Neuronal stem cell (in vitro differentiated cells): ENCODE measurements at regions not wholly inside any gene's neighbourhood (a gene's known extent, or its start where the extent isn't known, plus 50 kb on each side); places are given as distances from the start of the nearest gene placed in this dataset.
"Not testable (repeated sequence)": the region's sequence is repeated elsewhere in the genome, so short reads cannot be mapped to it uniquely, and the experiment has no call there.

Experiments used
- DNase-seq: peaks from one replicate; pipeline ENCODE4 v3.0.0-alpha.2; 2013; ENCODE audit warnings: low spot score
- H2AFZ ChIP-seq: one replicate; pipeline ENCODE4 v1.6.1; 2013; ENCODE audit warnings: mild to moderate bottlenecking, low read length, inconsistent platforms
- H2AK5ac ChIP-seq: 2 replicates; pipeline ENCODE4 v1.6.1; 2013; ENCODE audit warnings: low read depth, mild to moderate bottlenecking, inconsistent platforms, low read length, moderate library complexity, mixed read lengths
- H2BK120ac ChIP-seq: 2 replicates; pipeline ENCODE4 v1.6.1; 2013; ENCODE audit warnings: low read depth, mild to moderate bottlenecking, inconsistent platforms, low read length, moderate library complexity, mixed read lengths
- H2BK12ac ChIP-seq: one replicate; pipeline ENCODE4 v1.6.1; 2013; ENCODE audit warnings: low read length, inconsistent platforms
- H2BK15ac ChIP-seq: 2 replicates; pipeline ENCODE4 v1.6.1; 2013; ENCODE audit warnings: mild to moderate bottlenecking, low read length, inconsistent platforms, mixed read lengths
- H2BK5ac ChIP-seq: one replicate; pipeline ENCODE4 v1.6.1; 2013; ENCODE audit warnings: inconsistent platforms, mild to moderate bottlenecking, low read length, moderate library complexity
- H3K14ac ChIP-seq: one replicate; pipeline ENCODE4 v1.6.1; 2013; ENCODE audit warnings: low read length, inconsistent platforms
- H3K18ac ChIP-seq: 2 replicates; pipeline ENCODE4 v1.6.1; 2013; ENCODE audit warnings: low read length, inconsistent platforms
- H3K23ac ChIP-seq: 2 replicates; pipeline ENCODE4 v1.6.1; 2013; ENCODE audit warnings: low read depth, mild to moderate bottlenecking, mixed read lengths, low read length, inconsistent platforms; ENCODE audit not compliant: poor library complexity
- H3K27ac ChIP-seq: replicated peaks from 3 replicates; pipeline ENCODE4 v1.5.1; 2013; ENCODE audit warnings: low read length, inconsistent platforms
- H3K27me3 ChIP-seq, 3 experiments: 2 replicates each; pipeline ENCODE4 v1.6.1; 2013; ENCODE audit warnings: low read length in 3 of 3, mild to moderate bottlenecking in 2 of 3, inconsistent platforms in 1 of 3, low read depth in 1 of 3, mixed read lengths in 1 of 3, moderate library complexity in 1 of 3; ENCODE audit not compliant: control insufficient read depth in 3 of 3, insufficient read depth in 3 of 3
- H3K36me3 ChIP-seq, 2 donors: replicated peaks in 1 of 2; 2 replicates each; pipeline ENCODE4 v1.6.1; 2013; ENCODE audit warnings: low read length in 2 of 2; ENCODE audit not compliant: control insufficient read depth in 2 of 2, insufficient read depth in 2 of 2
- H3K4ac ChIP-seq: 2 replicates; pipeline ENCODE4 v1.6.1; 2013; ENCODE audit warnings: inconsistent platforms, mild to moderate bottlenecking, low read length, moderate library complexity
- H3K4me1 ChIP-seq, 2 donors: 1 replicate in 1 of 2; 2 replicates in 1 of 2; pipeline ENCODE4 v1.6.1; 2013; ENCODE audit warnings: low read length in 2 of 2, low read depth in 1 of 2; ENCODE audit not compliant: control insufficient read depth in 2 of 2, insufficient read depth in 1 of 2
- H3K4me2 ChIP-seq: one replicate; pipeline ENCODE4 v1.6.1; 2013; ENCODE audit warnings: mild to moderate bottlenecking, low read length, inconsistent platforms; ENCODE audit not compliant: insufficient read depth, poor library complexity, severe bottlenecking
- H3K4me3 ChIP-seq, 2 donors: 2 replicates each; pipeline ENCODE4 v1.5.1; 2013; ENCODE audit warnings: low read length in 2 of 2, mild to moderate bottlenecking in 2 of 2, inconsistent platforms in 1 of 2, moderate library complexity in 1 of 2
- H3K79me1 ChIP-seq: one replicate; pipeline ENCODE4 v1.6.1; 2013; ENCODE audit warnings: low read depth, mild to moderate bottlenecking, inconsistent platforms, low read length, moderate library complexity
- H3K9ac ChIP-seq: one replicate; pipeline ENCODE4 v1.6.1; 2013; ENCODE audit warnings: mild to moderate bottlenecking, low read depth, low read length, inconsistent platforms; ENCODE audit not compliant: poor library complexity
- H3K9me3 ChIP-seq, 2 donors: replicated peaks in 1 of 2; 2 replicates each; pipeline versions ENCODE3 to v1.6.1; 2013; ENCODE audit warnings: low read length in 2 of 2, mild to moderate bottlenecking in 2 of 2, inconsistent platforms in 1 of 2, low read depth in 1 of 2, mixed read lengths in 1 of 2, moderate library complexity in 1 of 2; ENCODE audit not compliant: control insufficient read depth in 2 of 2, insufficient read depth in 1 of 2
- H4K8ac ChIP-seq: one replicate; pipeline ENCODE4 v1.6.1; 2013; ENCODE audit warnings: low read depth, mild to moderate bottlenecking, inconsistent platforms, low read length, moderate library complexity
- H4K91ac ChIP-seq: one replicate; pipeline ENCODE4 v1.6.1; 2013; ENCODE audit warnings: low read length, low read depth, mild to moderate bottlenecking, inconsistent platforms; ENCODE audit not compliant: poor library complexity
- WGBS, 2 donors: extraction: QIAGEN DNeasy Blood & Tissue Kit; methylation state at CpG; one replicate each; pipeline ENCODE4 v1.1.7; 2013; ENCODE audit warnings: missing lambda C conversion rate in 2 of 2, mixed read lengths in 1 of 2; ENCODE audit not compliant: insufficient read length in 2 of 2, insufficient replicate concordance in 1 of 2; ENCODE audit errors: extremely low coverage in 2 of 2; 5-methylcytosine and 5-hydroxymethylcytosine counted together

DNA sequence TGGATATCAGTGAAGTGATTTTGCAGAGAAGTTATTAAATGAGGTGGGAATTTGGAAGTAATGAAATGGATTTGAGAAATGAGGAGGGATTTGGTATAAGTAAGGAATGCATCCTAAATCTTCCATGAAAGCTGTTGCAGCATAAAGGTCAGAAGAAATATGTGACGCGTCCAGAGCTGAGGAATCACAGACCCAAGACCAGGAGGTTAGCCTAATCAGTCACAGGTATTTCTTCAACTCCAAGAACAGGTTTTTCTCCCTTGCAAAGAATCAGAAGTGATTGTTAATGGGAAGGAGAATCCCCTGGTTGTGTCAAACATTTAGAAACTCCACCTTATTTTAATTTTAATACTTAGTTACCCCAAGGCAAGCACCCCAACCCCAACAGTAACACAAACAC is 253.2 kb downstream of the MEX3B start:
- no peak overlapping the region for H3K14ac ChIP-seq
- no peaks in the 10 kb centered on the region for H3K36me3 ChIP-seq
- no peak overlapping the region for H2BK15ac ChIP-seq
- H3K4ac ChIP-seq, result no peak overlapping the region
- no peak overlapping the region for H3K4me2 ChIP-seq
- H4K91ac ChIP-seq, result no peak overlapping the region
- no peaks in the 10 kb centered on the region for H3K79me1 ChIP-seq
- no peak for DNase-seq
- H3K4me1 ChIP-seq, result no peaks in the 10 kb centered on the region
- H3K27me3 ChIP-seq, result no peaks in the 10 kb centered on the region
- H3K18ac ChIP-seq, result no peak overlapping the region
- no peak overlapping the region for H3K23ac ChIP-seq
- no peaks in the 10 kb centered on the region for H3K9me3 ChIP-seq
- WGBS, 2 donors, result no CpG with 5 or more reads among the region's 2 CpGs
- no peak overlapping the region for H3K27ac ChIP-seq
- H3K4me3 ChIP-seq, result no peak overlapping the region
- no peak overlapping the region for H2AFZ ChIP-seq
- no peak overlapping the region for H2BK120ac ChIP-seq
- H4K8ac ChIP-seq, result no peak overlapping the region
- H3K9ac ChIP-seq, result no peak overlapping the region
- H2AK5ac ChIP-seq, result no peak overlapping the region
- no peak overlapping the region for H2BK5ac ChIP-seq
- H2BK12ac ChIP-seq, result no peak overlapping the region

- DNase-seq, H2BK15ac ChIP-seq, H3K36me3 ChIP-seq: not testable (repeated sequence)
These were observed 254.5 kb downstream of the MEX3B start for GRCh38 chr15:81791322-81791721.

GRCh38 chr15:81789403-81789802 is 256.4 kb downstream of the MEX3B start:
- H3K9me3 ChIP-seq, result no peaks in the 10 kb centered on the region
- no peak for DNase-seq
- no peak overlapping the region for H3K9ac ChIP-seq
- H4K8ac ChIP-seq, result no peak overlapping the region
- no peak overlapping the region for H3K4me3 ChIP-seq
- H3K14ac ChIP-seq, result no peak overlapping the region
- H3K18ac ChIP-seq, result no peak overlapping the region
- H3K4me2 ChIP-seq, result no peak overlapping the region
- H3K79me1 ChIP-seq, result no peaks in the 10 kb centered on the region
- no CpG with 5 or more reads among the region's 4 CpGs for WGBS, 2 donors
- H2BK5ac ChIP-seq, result no peak overlapping the region
- H3K4me1 ChIP-seq, result no peaks in the 10 kb centered on the region
- no peak overlapping the region for H2BK15ac ChIP-seq
- no peaks in the 10 kb centered on the region for H3K27me3 ChIP-seq
- no peak overlapping the region for H2AK5ac ChIP-seq
- H2BK120ac ChIP-seq, result no peak overlapping the region
- no peak overlapping the region for H3K27ac ChIP-seq
- no peak overlapping the region for H2BK12ac ChIP-seq
- no peaks in the 10 kb centered on the region for H3K36me3 ChIP-seq
- H3K4ac ChIP-seq, result no peak overlapping the region
- no peak overlapping the region for H3K23ac ChIP-seq
- H4K91ac ChIP-seq, result no peak overlapping the region
- H2AFZ ChIP-seq, result no peak overlapping the region

More at GRCh38 chr15:81791322-81791721, 254.5 kb downstream of the MEX3B start:
- H2AFZ ChIP-seq, H3K27me3 ChIP-seq, H2BK12ac ChIP-seq, H4K8ac ChIP-seq, H3K4ac ChIP-seq, H3K9ac ChIP-seq, H3K4me3 ChIP-seq, H3K18ac ChIP-seq, H3K14ac ChIP-seq, H3K9me3 ChIP-seq, H3K23ac ChIP-seq, H3K79me1 ChIP-seq, H3K4me2 ChIP-seq, H4K91ac ChIP-seq, H3K27ac ChIP-seq, H2BK120ac ChIP-seq, H2AK5ac ChIP-seq, H2BK5ac ChIP-seq, H3K4me1 ChIP-seq: not testable (repeated sequence)
- no CpG with 5 or more reads among the region's 2 CpGs for WGBS, 2 donors

DNA sequence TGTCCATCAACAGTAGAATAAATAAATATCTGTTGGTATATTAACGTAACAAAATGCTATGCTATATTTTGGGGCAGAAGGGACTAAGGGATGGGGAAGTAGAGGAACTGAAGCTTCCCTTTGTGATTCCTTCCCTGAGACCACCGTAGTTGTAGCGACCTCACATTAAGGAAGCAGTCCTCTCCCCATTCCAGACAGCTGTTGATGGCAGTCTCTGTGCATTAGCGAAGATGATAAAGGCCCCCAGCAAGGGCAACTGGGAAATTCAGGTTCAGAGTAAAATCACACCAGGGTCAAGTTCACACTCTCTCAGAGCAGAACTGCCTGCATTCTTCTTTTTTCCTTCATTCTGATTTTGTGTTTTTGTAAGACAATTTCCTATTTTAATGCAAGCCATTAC is 259.0 kb downstream of the MEX3B start:
- Histone ChIP-seq H2BK5ac (no peak overlapping the region), H4K8ac (no peak overlapping the region)

More for the DNA sequence above, 259.0 kb downstream of the MEX3B start:
- no peak overlapping the region for H3K27ac ChIP-seq
- H3K4ac ChIP-seq, result no peak overlapping the region
- H3K9me3 ChIP-seq, result no peaks in the 10 kb centered on the region
- H3K27me3 ChIP-seq, result no peaks in the 10 kb centered on the region
- WGBS, 2 donors, result no CpG with 5 or more reads among the region's 4 CpGs
- H3K36me3 ChIP-seq, result no peaks in the 10 kb centered on the region
- H2BK120ac ChIP-seq, result no peak overlapping the region
- H2AFZ ChIP-seq, result no peak overlapping the region
- H3K4me1 ChIP-seq, result no peaks in the 10 kb centered on the region
- H3K18ac ChIP-seq, result no peak overlapping the region
- H2BK12ac ChIP-seq, result no peak overlapping the region
- no peak overlapping the region for H2BK15ac ChIP-seq
- no peak for DNase-seq
- no peak overlapping the region for H3K23ac ChIP-seq
- H2AK5ac ChIP-seq, result no peak overlapping the region
- no peak overlapping the region for H4K91ac ChIP-seq
- H3K4me3 ChIP-seq, result no peak overlapping the region
- no peaks in the 10 kb centered on the region for H3K79me1 ChIP-seq
- no peak overlapping the region for H3K4me2 ChIP-seq
- H3K14ac ChIP-seq, result no peak overlapping the region
- H3K9ac ChIP-seq, result no peak overlapping the region
